Bronchial epithelial cell (primary cell): ENCODE measurements at regions not wholly inside any gene's neighbourhood (a gene's known extent, or its start where the extent isn't known, plus 50 kb on each side); places are given as distances from the start of the nearest gene placed in this dataset.

Experiments
- DNase-seq: peaks from one replicate; pipeline ENCODE4 v3.0.0-alpha.2; 2010; ENCODE audit warnings: low read depth
- FAIRE-seq: peaks from 2 replicates; lab custom pipeline; 2011; peaks lifted over from hg19 to GRCh38; lab: Jason Lieb, UNC
- H3K27me3 ChIP-seq: 2 replicates; pipeline ENCODE4 v1.5.1; 2011; ENCODE audit warnings: low read length; ENCODE audit not compliant: control insufficient read depth, insufficient read depth
- H3K36me3 ChIP-seq: 2 replicates; pipeline ENCODE4 v1.5.1; 2011; ENCODE audit warnings: low read length; ENCODE audit not compliant: control insufficient read depth, insufficient read depth
- H3K4me3 ChIP-seq: 2 replicates; pipeline ENCODE4 v1.5.1; 2011; ENCODE audit warnings: mild to moderate bottlenecking, low read depth, low read length, control low read depth
- CTCF ChIP-seq: IDR thresholded peaks from 2 replicates; pipeline ENCODE4 v1.5.1; 2011; ENCODE audit warnings: mild to moderate bottlenecking, moderate library complexity, low read length, control low read depth, inconsistent platforms; ENCODE audit not compliant: insufficient read depth, severe bottlenecking

- Histone ChIP-seq H3K36me3 (no peaks in the 10 kb centered on the region), H3K27me3 (no peaks in the 10 kb centered on the region), H3K4me3 (no peak overlapping the region)
- no peak for FAIRE-seq
- no peak for TF ChIP-seq CTCF
- no peak for DNase-seq
Measured at GRCh38 chr5:19247302-19247701, 740.7 kb downstream of the CDH18 start.

- no peak for TF ChIP-seq CTCF
- Histone ChIP-seq H3K27me3 (no peaks in the 10 kb centered on the region), H3K36me3 (no peaks in the 10 kb centered on the region), H3K4me3 (no peak overlapping the region)
- FAIRE-seq (no peak), DNase-seq (no peak)
Measured at GRCh38 chr5:19256036-19256435, 732.0 kb downstream of the CDH18 start.

DNA sequence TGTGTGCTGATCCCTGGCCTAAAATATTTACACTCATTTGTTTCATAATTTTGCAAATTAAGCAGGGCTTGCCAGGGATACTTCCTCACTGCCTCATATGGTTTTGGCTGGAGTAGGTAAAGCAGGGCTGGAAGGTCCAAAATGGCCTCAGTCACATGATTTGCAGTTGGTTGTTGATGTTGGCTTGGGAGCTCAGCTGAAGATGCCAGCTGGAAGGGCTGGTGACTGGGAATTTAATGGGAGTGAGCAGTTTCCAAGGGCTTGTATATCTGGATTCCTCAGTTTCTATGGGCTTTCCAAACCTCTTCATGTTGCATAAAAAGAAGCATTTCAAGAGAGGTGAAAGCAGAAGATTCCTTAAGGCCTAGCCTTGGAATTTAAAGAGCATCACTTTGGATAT lies 729.3 kb downstream of the CDH18 start:
- Histone ChIP-seq H3K27me3 (no peaks in the 10 kb centered on the region), H3K36me3 (no peaks in the 10 kb centered on the region), H3K4me3 (no peak overlapping the region)
- no peak for TF ChIP-seq CTCF
- no peak for DNase-seq
- no peak for FAIRE-seq

DNA sequence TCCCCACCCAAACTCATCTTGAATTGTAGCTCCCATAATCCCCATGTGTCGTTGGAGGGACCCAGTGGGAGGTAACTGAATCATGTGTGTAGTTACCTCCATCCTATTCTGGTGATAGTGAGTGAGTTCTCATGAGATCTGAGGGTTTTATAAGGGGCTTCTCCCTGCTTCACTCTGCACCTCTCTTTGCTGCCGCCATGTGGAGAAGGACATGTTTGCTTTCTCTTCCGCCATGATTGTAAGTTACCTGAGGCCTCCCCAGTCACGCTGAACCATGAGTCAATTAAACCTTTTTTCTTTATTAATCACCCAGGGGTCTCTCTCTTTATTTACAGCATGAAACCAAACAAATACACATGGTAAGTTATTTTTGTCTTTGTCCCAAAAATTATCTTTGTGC lies 726.1 kb downstream of the CDH18 start:
- DNase-seq: no peak
- Histone ChIP-seq H3K4me3 (no peak overlapping the region), H3K27me3 (no peaks in the 10 kb centered on the region), H3K36me3 (no peaks in the 10 kb centered on the region)
- FAIRE-seq: no peak
- no peak for TF ChIP-seq CTCF

DNA sequence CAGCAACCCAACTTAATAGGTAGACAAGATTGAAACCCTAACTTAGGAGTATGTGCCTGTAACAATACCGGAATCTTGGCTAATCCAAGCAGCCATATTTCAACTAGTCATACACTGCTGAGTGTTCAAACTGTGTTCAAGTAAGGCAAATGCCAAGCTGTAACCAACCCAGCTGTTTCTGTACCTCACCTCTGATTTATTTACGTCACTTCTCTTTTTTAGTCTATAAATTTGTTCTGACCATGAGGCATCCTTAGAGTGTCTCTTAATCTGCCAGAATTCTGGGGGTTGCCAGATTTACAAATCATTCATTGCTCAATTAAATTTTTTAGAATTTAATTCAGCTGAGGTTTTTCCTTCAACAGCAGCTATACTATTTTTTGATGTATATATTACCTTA lies 723.2 kb downstream of the CDH18 start:
- DNase-seq (no peak), FAIRE-seq (no peak)
- H3K27me3 ChIP-seq: no peaks in the 10 kb centered on the region
- H3K4me3 ChIP-seq: no peak overlapping the region
- no peak for TF ChIP-seq CTCF
- no peaks in the 10 kb centered on the region for H3K36me3 ChIP-seq

DNA sequence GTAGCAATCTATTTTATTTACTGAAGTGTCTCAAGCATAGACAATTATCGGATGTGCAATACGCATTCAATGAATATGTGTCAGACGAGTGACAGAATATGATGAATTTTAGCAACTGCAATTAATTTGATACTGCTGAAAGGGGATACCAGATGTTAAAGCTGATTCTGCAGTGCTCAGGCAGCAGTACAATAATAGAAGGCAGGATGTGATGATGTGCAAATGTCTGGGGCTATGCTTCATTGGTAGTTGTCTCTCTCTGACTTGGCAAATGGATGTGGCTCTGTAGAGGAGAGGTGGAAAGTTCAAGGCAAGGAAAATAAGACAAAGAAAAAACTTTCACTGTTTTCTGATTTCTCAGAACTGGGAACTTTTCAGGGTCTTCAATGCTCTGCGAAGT lies 721.2 kb downstream of the CDH18 start:
- Histone ChIP-seq H3K27me3 (no peaks in the 10 kb centered on the region), H3K4me3 (no peak overlapping the region), H3K36me3 (no peaks in the 10 kb centered on the region)
- TF ChIP-seq CTCF: no peak
- no peak for DNase-seq
- FAIRE-seq: no peak
